ENCODE measurements at regions not wholly inside any gene's neighbourhood (a gene's known extent, or its start where the extent isn't known, plus 50 kb on each side); places are given as distances from the start of the nearest gene placed in this dataset.

DNA sequence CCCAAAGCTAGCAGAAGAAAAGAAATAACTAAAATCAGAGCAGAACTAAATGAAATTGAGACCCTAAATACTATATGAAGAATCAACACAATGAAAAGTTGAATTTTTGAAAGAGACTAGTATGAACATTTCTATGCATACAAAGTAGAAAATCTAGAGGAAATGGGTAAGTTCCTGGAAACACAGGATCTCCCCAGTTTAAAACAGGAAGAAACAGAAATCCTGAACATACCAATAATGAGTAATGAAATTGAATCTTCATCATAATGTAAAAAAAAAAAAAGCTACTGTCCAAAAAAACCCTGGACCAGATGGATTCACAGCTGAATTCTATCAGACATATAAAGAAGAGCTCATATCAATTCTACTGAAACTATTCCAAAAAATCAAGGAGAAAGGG lies 233.5 kb downstream of the PLPP3 start:
- Histone ChIP-seq H3K4me3 (ENCODE audit: low read depth, low read length) (no peak overlapping the region), H3K9me3 (ENCODE audit: control insufficient read depth, insufficient read depth, low read length) (no peaks in the 10 kb centered on the region; the same call in 1 of the 2 replicates), H3K9ac (ENCODE audit: low read depth, low read length) (no peak overlapping the region), H3K4me1 (ENCODE audit: control insufficient read depth, insufficient read depth, low read length) (0 out of 2 replicates have a peak, but pooled peaks cover 4% of the 10 kb centered on the region), H3K27me3 (ENCODE audit: control insufficient read depth, insufficient read depth, low read length) (no peaks in the 10 kb centered on the region), H3K36me3 (ENCODE audit: control insufficient read depth, insufficient read depth, low read length) (no peaks in the 10 kb centered on the region), H3K27ac (ENCODE audit: low read depth, low read length) (no peak overlapping the region)

DNA sequence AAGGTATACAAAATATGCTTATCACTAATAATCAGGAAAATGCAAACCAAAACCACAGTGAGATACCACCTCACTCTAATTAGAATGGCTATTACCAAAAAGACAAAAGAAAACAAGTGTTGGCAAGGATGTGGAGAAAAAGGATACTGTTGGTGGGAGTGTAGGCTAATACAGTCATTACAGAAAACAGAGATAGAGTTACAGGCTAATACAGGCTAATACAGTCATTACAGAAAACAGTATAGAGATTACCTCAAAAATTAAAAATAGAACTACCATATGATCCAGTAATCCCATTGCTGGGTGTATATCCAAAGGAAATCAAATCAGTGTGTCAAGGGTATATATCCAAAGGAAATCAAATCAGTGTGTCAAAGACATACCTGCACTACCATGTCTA lies 238.4 kb downstream of the PLPP3 start:
- Histone ChIP-seq H3K27me3 (ENCODE audit: control insufficient read depth, insufficient read depth, low read length) (no peaks in the 10 kb centered on the region), H3K4me1 (ENCODE audit: control insufficient read depth, insufficient read depth, low read length) (0 out of 2 replicates have a peak, but pooled peaks cover 4% of the 10 kb centered on the region), H3K36me3 (ENCODE audit: control insufficient read depth, insufficient read depth, low read length) (no peaks in the 10 kb centered on the region), H3K27ac (ENCODE audit: low read depth, low read length) (no peak overlapping the region), H3K4me3 (ENCODE audit: low read depth, low read length) (no peak overlapping the region), H3K9ac (ENCODE audit: low read depth, low read length) (no peak overlapping the region), H3K9me3 (ENCODE audit: control insufficient read depth, insufficient read depth, low read length) (no peaks in the 10 kb centered on the region; the same call in 1 of the 2 replicates)

DNA sequence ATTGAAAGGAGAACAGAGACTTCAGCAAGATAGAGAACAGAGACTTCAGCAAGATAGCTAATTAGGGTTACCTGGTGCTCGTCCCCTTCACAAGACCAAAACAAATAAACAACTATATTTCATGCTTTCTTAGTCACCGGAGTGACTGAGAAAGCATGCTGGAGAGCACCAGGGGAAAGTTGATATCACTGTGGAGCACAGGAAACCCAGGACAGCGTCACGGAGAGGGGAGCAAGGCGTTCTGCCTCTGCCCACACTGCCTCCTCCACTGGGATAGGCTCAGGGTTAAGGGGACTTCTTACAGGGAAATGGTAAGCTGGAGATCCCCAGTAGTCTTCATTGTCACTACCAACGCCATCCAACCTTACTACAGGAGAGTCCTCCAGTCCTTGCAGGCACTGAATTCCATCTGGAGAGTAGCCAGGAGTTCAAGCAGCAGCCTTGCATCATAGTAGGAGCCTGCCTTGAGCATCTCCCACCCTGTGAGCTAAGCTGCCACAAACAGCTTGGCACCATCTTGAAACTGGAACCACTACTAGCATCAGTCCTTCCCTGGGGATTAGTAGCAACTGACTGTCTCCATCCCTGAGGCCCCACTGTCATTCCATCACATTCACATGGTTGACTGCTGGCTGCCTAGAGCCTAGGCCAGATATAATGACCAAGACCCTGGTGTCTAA lies 239.4 kb downstream of the PLPP3 start:
- Histone ChIP-seq H3K9me3 (ENCODE audit: control insufficient read depth, insufficient read depth, low read length) (no peaks in the 10 kb centered on the region; the same call in 1 of the 2 replicates), H3K36me3 (ENCODE audit: control insufficient read depth, insufficient read depth, low read length) (no peaks in the 10 kb centered on the region), H3K4me1 (ENCODE audit: control insufficient read depth, insufficient read depth, low read length) (0 out of 2 replicates have a peak, but pooled peaks cover 4% of the 10 kb centered on the region), H3K27ac (ENCODE audit: low read depth, low read length) (no peak overlapping the region), H3K9ac (ENCODE audit: low read depth, low read length) (no peak overlapping the region), H3K4me3 (ENCODE audit: low read depth, low read length) (no peak overlapping the region), H3K27me3 (ENCODE audit: control insufficient read depth, insufficient read depth, low read length) (no peaks in the 10 kb centered on the region)

DNA sequence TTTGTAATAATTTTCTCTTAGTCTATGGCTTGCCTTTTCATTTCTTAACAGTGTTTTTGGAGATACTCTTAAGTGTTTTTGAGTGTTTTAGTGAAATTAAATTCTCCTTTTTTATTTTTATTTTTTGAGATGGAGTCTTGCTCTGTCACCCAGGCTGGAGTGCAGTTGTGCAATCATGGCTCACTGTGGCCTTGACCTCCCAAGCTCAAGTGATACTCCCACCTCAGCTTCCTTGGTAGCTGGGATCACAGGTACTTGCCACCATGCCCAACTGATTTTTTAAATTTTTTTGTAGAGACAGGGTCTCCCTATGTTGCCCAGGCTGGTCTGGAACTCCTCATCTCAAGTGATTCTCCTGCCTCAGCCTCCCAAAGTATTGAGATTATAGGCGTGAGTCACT lies 240.3 kb downstream of the PLPP3 start:
- Histone ChIP-seq H3K27ac (ENCODE audit: low read depth, low read length) (no peak overlapping the region), H3K27me3 (ENCODE audit: control insufficient read depth, insufficient read depth, low read length) (no peaks in the 10 kb centered on the region), H3K9ac (ENCODE audit: low read depth, low read length) (no peak overlapping the region), H3K9me3 (ENCODE audit: control insufficient read depth, insufficient read depth, low read length) (no peaks in the 10 kb centered on the region; the same call in 1 of the 2 replicates), H3K4me1 (ENCODE audit: control insufficient read depth, insufficient read depth, low read length) (0 out of 2 replicates have a peak, but pooled peaks cover 4% of the 10 kb centered on the region), H3K36me3 (ENCODE audit: control insufficient read depth, insufficient read depth, low read length) (no peaks in the 10 kb centered on the region), H3K4me3 (ENCODE audit: low read depth, low read length) (no peak overlapping the region)

DNA sequence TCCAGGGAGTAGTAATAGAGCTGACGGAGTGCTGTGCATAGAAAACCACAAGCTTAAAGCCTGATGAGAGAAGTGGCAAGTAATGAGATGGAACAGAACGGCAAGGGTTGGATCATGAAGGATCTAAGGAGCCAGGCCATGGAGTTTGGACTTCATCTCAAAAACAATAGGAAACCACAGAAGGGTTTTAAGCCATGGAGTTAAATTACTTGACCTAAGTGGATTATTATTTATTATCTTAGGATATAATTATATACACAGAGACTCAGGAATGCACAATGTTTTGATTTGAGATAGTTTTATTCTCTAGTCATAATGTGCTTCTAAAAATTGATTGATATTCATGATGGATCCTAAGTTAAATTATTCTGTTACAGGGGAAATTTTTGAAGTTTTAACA lies 242.4 kb downstream of the PLPP3 start:
- Histone ChIP-seq H3K4me1 (ENCODE audit: control insufficient read depth, insufficient read depth, low read length) (no peaks in the 10 kb centered on the region), H3K4me3 (ENCODE audit: low read depth, low read length) (no peak overlapping the region), H3K36me3 (ENCODE audit: control insufficient read depth, insufficient read depth, low read length) (no peaks in the 10 kb centered on the region), H3K9me3 (ENCODE audit: control insufficient read depth, insufficient read depth, low read length) (no peaks in the 10 kb centered on the region), H3K9ac (ENCODE audit: low read depth, low read length) (no peak overlapping the region), H3K27me3 (ENCODE audit: control insufficient read depth, insufficient read depth, low read length) (no peaks in the 10 kb centered on the region), H3K27ac (ENCODE audit: low read depth, low read length) (no peak overlapping the region)

DNA sequence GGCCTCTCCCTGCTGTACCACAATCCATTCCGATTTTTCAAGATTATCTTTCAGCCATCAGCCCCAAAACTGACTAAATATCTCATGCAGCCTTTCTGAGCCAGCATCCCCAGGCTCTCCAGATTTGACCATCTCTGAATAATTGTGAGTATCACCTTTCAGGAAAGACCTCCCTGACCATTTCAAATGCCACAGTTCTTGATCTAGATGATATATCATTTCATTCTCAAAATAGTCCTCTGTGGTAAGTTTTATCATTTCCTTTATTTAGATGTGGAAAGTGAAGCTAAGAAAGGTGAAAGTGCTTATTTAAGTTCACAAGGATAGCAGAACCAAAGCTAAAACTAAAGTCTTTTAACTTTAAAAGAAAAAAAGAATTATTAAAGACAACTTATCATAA lies 244.0 kb downstream of the PLPP3 start:
- H3K9ac ChIP-seq (ENCODE audit: low read depth, low read length) = no peak overlapping the region
- H3K4me3 ChIP-seq (ENCODE audit: low read depth, low read length) = no peak overlapping the region
- no peaks in the 10 kb centered on the region for H3K27me3 ChIP-seq (ENCODE audit: control insufficient read depth, insufficient read depth, low read length)
- no peak overlapping the region for H3K27ac ChIP-seq (ENCODE audit: low read depth, low read length)
- H3K9me3 ChIP-seq (ENCODE audit: control insufficient read depth, insufficient read depth, low read length) = no peaks in the 10 kb centered on the region
- no peaks in the 10 kb centered on the region for H3K36me3 ChIP-seq (ENCODE audit: control insufficient read depth, insufficient read depth, low read length)
- no peaks in the 10 kb centered on the region for H3K4me1 ChIP-seq (ENCODE audit: control insufficient read depth, insufficient read depth, low read length)

DNA sequence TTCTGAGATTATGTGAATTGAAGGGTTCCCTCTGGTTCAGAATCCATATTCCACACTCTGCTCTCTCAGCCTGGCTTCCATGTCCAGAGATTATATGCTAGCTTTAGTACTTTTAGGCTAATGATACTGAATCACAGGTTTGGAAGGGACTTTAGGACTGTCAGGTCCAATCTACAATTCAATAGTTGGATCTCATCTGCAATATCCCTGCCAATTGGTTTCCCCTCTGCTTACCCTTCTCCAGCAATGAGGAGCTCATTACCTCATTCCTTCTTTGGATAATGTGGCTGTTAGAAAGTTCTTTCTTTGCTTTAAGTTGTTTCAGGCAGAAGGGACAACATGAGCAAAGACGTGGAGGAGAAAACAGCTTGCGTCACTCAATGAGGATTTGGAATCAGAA lies 245.3 kb downstream of the PLPP3 start:
- no peaks in the 10 kb centered on the region for H3K36me3 ChIP-seq (ENCODE audit: control insufficient read depth, insufficient read depth, low read length)
- no peaks in the 10 kb centered on the region for H3K27me3 ChIP-seq (ENCODE audit: control insufficient read depth, insufficient read depth, low read length)
- no peak overlapping the region for H3K9ac ChIP-seq (ENCODE audit: low read depth, low read length)
- H3K4me1 ChIP-seq (ENCODE audit: control insufficient read depth, insufficient read depth, low read length) = no peaks in the 10 kb centered on the region
- no peak overlapping the region for H3K4me3 ChIP-seq (ENCODE audit: low read depth, low read length)
- no peaks in the 10 kb centered on the region for H3K9me3 ChIP-seq (ENCODE audit: control insufficient read depth, insufficient read depth, low read length)
- no peak overlapping the region for H3K27ac ChIP-seq (ENCODE audit: low read depth, low read length)

GRCh38 chr1:56333461-56333860 lies 245.9 kb downstream of the PLPP3 start:
- Histone ChIP-seq H3K9ac (ENCODE audit: low read depth, low read length) (no peak overlapping the region), H3K4me1 (ENCODE audit: control insufficient read depth, insufficient read depth, low read length) (no peaks in the 10 kb centered on the region), H3K4me3 (ENCODE audit: low read depth, low read length) (no peak overlapping the region), H3K9me3 (ENCODE audit: control insufficient read depth, insufficient read depth, low read length) (no peaks in the 10 kb centered on the region), H3K36me3 (ENCODE audit: control insufficient read depth, insufficient read depth, low read length) (no peaks in the 10 kb centered on the region), H3K27ac (ENCODE audit: low read depth, low read length) (no peak overlapping the region), H3K27me3 (ENCODE audit: control insufficient read depth, insufficient read depth, low read length) (no peaks in the 10 kb centered on the region)

DNA sequence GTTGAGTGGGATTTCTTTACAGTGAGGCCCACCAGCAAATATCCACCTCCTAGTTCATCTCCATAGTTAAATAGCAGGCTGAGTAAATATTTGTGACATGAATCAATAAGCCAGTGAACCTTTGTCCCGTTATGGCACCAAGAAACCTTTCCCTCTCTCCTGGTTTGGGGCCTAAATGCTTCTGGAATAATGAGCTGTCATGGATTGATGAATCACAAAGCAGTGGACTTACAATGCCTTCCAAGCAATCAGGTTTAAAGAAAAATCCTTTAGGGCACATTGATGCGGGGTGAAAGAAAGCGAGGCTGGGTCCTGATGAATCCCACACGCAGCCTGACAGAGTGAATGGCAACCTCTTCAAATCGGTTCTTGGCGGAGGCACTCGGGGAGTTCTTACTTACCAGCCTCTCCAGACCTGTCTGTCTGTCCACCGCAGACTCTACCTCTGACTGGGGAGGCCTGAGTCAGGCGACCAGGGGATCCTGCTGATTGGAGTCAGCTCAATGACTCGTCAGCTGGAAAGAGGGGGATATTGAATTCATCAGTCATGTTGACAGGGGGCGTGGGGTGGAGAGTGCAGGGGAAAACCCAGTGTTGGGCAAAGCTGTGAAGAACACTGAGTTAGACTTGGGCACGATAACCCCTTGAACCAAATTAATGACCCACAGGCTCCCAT lies 247.3 kb downstream of the PLPP3 start:
- Histone ChIP-seq H3K27ac (ENCODE audit: low read depth, low read length) (no peak overlapping the region), H3K27me3 (ENCODE audit: control insufficient read depth, insufficient read depth, low read length) (no peaks in the 10 kb centered on the region)

GRCh38 chr1:56331207-56331891 lies 248.0 kb downstream of the PLPP3 start:
- Histone ChIP-seq H3K4me3 (ENCODE audit: low read depth, low read length) (no peak overlapping the region), H3K27me3 (ENCODE audit: control insufficient read depth, insufficient read depth, low read length) (no peaks in the 10 kb centered on the region), H3K4me1 (ENCODE audit: control insufficient read depth, insufficient read depth, low read length) (no peaks in the 10 kb centered on the region), H3K9ac (ENCODE audit: low read depth, low read length) (no peak overlapping the region), H3K9me3 (ENCODE audit: control insufficient read depth, insufficient read depth, low read length) (no peaks in the 10 kb centered on the region), H3K36me3 (ENCODE audit: control insufficient read depth, insufficient read depth, low read length) (no peaks in the 10 kb centered on the region), H3K27ac (ENCODE audit: low read depth, low read length) (no peak overlapping the region)

More for the DNA sequence above, 247.3 kb downstream of the PLPP3 start:
- Histone ChIP-seq H3K4me1 (ENCODE audit: control insufficient read depth, insufficient read depth, low read length) (no peaks in the 10 kb centered on the region), H3K4me3 (ENCODE audit: low read depth, low read length) (no peak overlapping the region), H3K36me3 (ENCODE audit: control insufficient read depth, insufficient read depth, low read length) (no peaks in the 10 kb centered on the region), H3K9ac (ENCODE audit: low read depth, low read length) (no peak overlapping the region), H3K9me3 (ENCODE audit: control insufficient read depth, insufficient read depth, low read length) (no peaks in the 10 kb centered on the region)

All from HUES48 (cell line).